OCI-LY3 (cell line): ENCODE measurements at regions not wholly inside any gene's neighbourhood (a gene's known extent, or its start where the extent isn't known, plus 50 kb on each side); places are given as distances from the start of the nearest gene placed in this dataset.

Source experiments
- CTCF ChIP-seq: fragments of 200-600, 300-600 bp; sonication (generic); IDR thresholded peaks from 2 replicates; pipeline ENCODE4 v1.5.1; 2014; ENCODE audit warnings: antibody characterized with exemption, low read length, low read depth
- EZH2phosphoT487 ChIP-seq: fragments of 200-600 bp; shearing (Covaris generic); IDR thresholded peaks from 2 replicates; pipeline ENCODE4 v1.6.1; 2018; ENCODE audit warnings: antibody characterized with exemption, mixed run types, low read depth

GRCh38 chr11:107276077-107276476 is 181.5 kb downstream of the CWF19L2 start:
- TF ChIP-seq CTCF (no peak), EZH2phosphoT487 (no peak)
